HG03280 (cell line): ENCODE measurements at regions not wholly inside any gene's neighbourhood (a gene's known extent, or its start where the extent isn't known, plus 50 kb on each side); places are given as distances from the start of the nearest gene placed in this dataset.

Experiments used
- ATAC-seq: cut with Tn5 transposase; IDR thresholded peaks from one replicate; pipeline ENCODE4 v1.9.1; 2021; ENCODE audit warnings: mild to moderate bottlenecking, moderate library complexity; ENCODE audit not compliant: unreplicated experiment

- no peak for ATAC-seq
Measured at GRCh38 chr3:10759495-10759894, 56.5 kb upstream of the SLC6A11 start.

DNA sequence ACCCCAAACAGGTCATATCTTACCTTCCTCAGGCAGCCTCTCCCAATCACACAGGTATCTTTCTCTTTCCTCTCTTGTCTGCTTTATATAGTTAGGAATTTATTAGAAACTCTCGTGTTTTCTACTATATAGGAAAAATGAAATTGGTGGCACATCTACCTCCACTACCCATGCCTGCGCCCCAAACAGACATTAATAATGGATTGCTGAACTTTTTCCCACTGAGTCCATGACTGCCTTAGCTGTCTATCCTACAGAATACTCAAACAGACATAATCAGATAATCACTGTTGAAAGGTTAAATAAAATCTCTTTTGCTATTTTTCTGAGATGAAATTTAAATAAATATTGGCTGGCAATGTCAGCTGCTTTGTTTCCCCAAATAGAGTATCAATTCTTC, 55.8 kb upstream of the SLC6A11 start:
- no peak for ATAC-seq

DNA sequence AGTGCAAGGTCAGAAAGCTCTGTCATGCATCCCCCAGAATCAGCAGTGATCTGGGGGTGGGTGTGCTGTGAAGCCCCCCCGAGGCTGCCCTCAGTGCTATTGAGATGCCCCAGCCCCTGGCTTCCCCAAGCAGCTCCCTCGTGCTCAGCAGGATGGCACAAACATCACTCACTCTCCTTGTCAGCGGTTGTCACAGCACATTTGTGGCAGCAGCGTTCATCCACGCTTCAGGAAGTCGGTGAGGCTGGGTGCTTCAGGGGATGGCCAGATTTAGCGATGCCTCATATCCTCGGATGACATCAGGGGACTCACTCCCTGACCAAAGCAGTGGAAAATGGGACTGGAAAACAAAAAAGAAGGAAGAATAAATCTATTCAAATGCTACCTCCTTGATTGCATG, 54.4 kb upstream of the SLC6A11 start:
- no peak for ATAC-seq

DNA sequence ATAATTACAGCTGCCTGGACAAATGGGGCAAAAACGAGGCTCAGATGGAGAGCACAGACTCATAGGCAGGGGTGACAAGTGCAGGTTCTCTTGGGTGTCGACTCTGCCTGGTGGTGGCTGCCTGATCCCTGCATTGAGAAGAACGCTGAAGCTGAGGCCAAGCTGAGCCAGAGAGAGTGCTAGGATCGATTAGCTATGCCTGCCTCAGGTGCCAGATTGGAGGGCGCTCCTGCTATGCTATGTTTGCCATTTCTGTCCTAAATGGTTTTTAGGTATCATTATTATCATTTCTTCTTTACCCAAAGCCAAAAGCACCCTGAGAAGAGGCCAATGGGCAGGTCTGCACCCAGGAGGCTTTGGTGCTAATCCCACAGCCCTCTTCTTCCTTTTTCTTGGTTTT, 53.9 kb upstream of the SLC6A11 start:
- no peak for ATAC-seq

GRCh38 chr3:10762611-10763247, 53.3 kb upstream of the SLC6A11 start:
- no peak for ATAC-seq

GRCh38 chr3:10763248-10763620, 52.8 kb upstream of the SLC6A11 start:
- no peak for ATAC-seq

- ATAC-seq, result no peak
Measured at GRCh38 chr3:10763817-10764258, 52.2 kb upstream of the SLC6A11 start.

DNA sequence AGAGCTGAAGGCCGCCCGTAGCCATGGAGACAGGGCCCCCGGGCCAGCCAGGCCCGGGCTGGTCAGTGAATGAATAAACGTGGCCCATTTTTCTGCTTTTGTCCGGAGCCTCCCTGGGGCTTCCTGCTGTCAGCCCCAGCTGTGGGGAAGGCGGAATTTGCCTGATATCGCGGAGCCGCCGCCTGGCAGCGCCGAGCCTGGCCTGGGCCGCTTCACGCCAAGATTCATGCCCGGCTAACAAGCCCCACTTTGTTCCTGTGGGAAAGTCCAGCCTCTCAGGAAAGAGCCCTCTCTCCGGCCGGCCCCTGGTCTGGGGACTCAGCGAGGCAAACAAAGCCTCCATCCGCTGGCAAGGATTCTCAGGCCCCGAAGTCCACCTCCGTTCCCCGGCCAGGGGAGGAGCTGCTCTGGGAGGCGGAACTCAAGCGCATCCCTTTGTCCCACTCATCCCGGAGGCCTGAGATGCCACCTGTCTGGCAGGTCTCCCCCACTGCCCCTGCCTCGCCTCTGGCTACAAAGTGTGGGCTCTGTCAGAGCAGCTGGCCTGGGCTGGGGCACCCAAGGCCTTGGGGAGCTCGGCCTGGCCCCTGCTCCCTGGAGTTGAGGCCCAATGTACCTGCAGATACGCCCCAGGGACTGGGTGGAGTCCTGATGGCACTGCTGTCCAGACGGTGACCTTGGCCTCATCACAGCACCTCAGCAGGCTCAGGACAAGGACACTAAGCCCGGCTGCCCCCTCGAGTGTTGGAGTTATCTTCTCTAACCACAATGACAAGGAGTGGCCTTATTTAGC, 51.6 kb upstream of the SLC6A11 start:
- ATAC-seq, result no peak

GRCh38 chr3:10766049-10766705, 49.9 kb upstream of the SLC6A11 start:
- ATAC-seq, result no peak
